ENCODE measurements at regions not wholly inside any gene's neighbourhood (a gene's known extent, or its start where the extent isn't known, plus 50 kb on each side); places are given as distances from the start of the nearest gene placed in this dataset.

DNA sequence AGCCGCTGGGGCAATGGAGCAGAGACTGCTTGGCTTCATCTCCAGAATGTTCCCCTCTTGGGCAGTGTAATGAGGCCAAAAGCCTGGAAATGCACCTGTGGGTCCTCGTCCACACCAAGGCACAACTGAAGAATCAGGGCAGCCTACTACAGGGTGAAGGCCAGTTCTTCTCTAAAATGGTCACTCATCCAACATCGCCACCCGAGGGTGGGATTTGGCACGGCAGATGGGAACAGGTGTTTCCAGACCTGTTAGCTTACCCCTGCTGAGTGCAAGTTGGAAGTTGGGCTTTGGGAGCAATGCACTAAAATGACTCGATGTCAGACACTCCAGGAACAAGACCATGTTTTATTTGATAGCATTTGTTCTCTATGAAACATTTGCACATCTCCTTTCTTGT lies 543.7 kb downstream of the NPHP4 start:
- TF ChIP-seq FOXP2 (optimal IDR thresholded peaks at IDR 0.05; ENCODE audit: borderline replicate concordance, extremely low read depth, extremely low read length, insufficient read depth) (no peak), SIN3A (IDR thresholded peaks at IDR 0.05; ENCODE audit: borderline replicate concordance, insufficient read depth, low read length) (no peak), TAF1 (IDR thresholded peaks at IDR 0.05; ENCODE audit: borderline replicate concordance, insufficient read depth, low read length) (no peak)
- TF ChIP-seq, protein P1, sequence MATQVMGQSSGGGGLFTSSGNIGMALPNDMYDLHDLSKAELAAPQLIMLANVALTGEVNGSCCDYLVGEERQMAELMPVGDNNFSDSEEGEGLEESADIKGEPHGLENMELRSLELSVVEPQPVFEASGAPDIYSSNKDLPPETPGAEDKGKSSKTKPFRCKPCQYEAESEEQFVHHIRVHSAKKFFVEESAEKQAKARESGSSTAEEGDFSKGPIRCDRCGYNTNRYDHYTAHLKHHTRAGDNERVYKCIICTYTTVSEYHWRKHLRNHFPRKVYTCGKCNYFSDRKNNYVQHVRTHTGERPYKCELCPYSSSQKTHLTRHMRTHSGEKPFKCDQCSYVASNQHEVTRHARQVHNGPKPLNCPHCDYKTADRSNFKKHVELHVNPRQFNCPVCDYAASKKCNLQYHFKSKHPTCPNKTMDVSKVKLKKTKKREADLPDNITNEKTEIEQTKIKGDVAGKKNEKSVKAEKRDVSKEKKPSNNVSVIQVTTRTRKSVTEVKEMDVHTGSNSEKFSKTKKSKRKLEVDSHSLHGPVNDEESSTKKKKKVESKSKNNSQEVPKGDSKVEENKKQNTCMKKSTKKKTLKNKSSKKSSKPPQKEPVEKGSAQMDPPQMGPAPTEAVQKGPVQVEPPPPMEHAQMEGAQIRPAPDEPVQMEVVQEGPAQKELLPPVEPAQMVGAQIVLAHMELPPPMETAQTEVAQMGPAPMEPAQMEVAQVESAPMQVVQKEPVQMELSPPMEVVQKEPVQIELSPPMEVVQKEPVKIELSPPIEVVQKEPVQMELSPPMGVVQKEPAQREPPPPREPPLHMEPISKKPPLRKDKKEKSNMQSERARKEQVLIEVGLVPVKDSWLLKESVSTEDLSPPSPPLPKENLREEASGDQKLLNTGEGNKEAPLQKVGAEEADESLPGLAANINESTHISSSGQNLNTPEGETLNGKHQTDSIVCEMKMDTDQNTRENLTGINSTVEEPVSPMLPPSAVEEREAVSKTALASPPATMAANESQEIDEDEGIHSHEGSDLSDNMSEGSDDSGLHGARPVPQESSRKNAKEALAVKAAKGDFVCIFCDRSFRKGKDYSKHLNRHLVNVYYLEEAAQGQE (IDR thresholded peaks at IDR 0.05; ENCODE audit: insufficient read depth in 1 of 2, low read depth in 2 of 2, low read length in 2 of 2) = no peak

DNA sequence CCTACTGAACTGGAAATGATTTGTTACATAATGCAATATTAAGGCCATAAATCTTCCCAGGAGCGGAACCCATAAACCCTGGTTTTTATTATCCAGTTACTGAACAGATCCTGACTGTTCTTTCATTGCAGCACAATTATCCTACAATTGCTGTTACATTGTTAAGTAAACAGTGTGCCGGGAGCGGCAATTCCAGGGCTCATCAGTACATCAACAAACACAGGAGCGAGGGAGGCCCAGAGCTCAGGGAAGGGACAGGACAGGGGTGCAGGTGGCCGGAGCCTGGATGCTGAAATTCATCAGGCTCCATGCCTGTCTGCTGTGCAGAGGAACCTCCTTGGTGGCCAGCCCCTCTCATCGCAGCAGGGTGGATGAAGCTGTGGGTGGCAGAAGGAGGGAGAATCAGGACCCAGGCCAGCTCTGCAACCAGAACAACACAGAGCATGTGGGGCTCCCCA lies 544.7 kb downstream of the NPHP4 start:
- TF ChIP-seq FOXP2 (optimal IDR thresholded peaks at IDR 0.05; ENCODE audit: borderline replicate concordance, extremely low read depth, extremely low read length, insufficient read depth) (no peak), SIN3A (IDR thresholded peaks at IDR 0.05; ENCODE audit: borderline replicate concordance, insufficient read depth, low read length) (no peak), TAF1 (IDR thresholded peaks at IDR 0.05; ENCODE audit: borderline replicate concordance, insufficient read depth, low read length) (no peak), POLR2AphosphoS5 (IDR thresholded peaks at IDR 0.05; ENCODE audit: low read depth, low read length) (no peak)
- TF ChIP-seq, protein P1 (IDR thresholded peaks at IDR 0.05; ENCODE audit: insufficient read depth in 1 of 2, low read depth in 2 of 2, low read length in 2 of 2) = no peak

DNA sequence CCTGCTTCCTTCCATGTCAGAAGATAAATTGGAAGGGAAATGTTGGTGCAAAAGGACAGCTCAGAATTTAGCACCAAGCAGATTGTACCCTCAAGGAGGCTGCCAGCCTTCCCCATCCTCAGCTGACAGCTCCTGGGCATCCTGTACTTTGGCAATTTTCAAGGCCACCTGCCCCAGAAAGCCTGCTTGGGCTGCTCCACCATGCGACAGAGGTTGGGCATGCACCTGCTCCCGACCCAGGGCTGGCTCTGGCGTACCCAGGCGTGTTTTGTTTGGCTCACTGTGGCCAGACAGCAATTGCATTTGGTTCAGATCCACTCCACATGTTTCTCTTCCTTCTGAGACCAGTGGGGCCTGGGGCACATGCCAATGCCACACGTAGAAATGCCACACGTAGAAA lies 547.8 kb downstream of the NPHP4 start:
- TF ChIP-seq POLR2AphosphoS5 (IDR thresholded peaks at IDR 0.05; ENCODE audit: low read depth, low read length) (no peak), FOXP2 (optimal IDR thresholded peaks at IDR 0.05; ENCODE audit: borderline replicate concordance, extremely low read depth, extremely low read length, insufficient read depth) (no peak), TAF1 (IDR thresholded peaks at IDR 0.05; ENCODE audit: borderline replicate concordance, insufficient read depth, low read length) (no peak), SIN3A (IDR thresholded peaks at IDR 0.05; ENCODE audit: borderline replicate concordance, insufficient read depth, low read length) (no peak)
- TF ChIP-seq, protein P1 (IDR thresholded peaks at IDR 0.05; ENCODE audit: insufficient read depth in 1 of 2, low read depth in 2 of 2, low read length in 2 of 2) = no peak

DNA sequence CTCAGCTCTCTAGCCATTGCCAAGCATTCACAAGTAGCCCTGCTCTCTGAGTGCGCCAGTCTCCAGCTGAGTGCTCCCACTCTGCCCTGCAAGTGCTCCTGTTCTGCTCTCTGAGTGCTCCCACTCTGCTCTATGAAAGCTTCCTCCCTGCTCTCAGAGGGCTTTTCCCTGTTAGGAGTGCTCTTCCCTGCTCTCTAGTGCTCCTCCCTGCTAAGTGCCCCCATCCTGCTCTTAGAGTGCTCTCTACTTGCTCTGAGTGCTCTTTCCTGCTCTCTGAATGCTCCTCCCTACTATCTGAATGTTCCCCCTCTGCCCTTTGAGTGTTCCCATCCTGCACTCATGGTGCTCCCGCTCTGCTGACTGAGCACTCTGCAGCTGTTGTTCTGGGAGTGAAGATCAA lies 555.4 kb downstream of the NPHP4 start:
- no peak for TF ChIP-seq TAF1 (IDR thresholded peaks at IDR 0.05; ENCODE audit: borderline replicate concordance, insufficient read depth, low read length)
- TF ChIP-seq SIN3A (IDR thresholded peaks at IDR 0.05; ENCODE audit: borderline replicate concordance, insufficient read depth, low read length) = no peak
- no peak for TF ChIP-seq POLR2AphosphoS5 (IDR thresholded peaks at IDR 0.05; ENCODE audit: low read depth, low read length)
- TF ChIP-seq, protein P1 (IDR thresholded peaks at IDR 0.05; ENCODE audit: insufficient read depth in 1 of 2, low read depth in 2 of 2, low read length in 2 of 2) = no peak
- TF ChIP-seq FOXP2 (optimal IDR thresholded peaks at IDR 0.05; ENCODE audit: borderline replicate concordance, extremely low read depth, extremely low read length, insufficient read depth) = no peak

DNA sequence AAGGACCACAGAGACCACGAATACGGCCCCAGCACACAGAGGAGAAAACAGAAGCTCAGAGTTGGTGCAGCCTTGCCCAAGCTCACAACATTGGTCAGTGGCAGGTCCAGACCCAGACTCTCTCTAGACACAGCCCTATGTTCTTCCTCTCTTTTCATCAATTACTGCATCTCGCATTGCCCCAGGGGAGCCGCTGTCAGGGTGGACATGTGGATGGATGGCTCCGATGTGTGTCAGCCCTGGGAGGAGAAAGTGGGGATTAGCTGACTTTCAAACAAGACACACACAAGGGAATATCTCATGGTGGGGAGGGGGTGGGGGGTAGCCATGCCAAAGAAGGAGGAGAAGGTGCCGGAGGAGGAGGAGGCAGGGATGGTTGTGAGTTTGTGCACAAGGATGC lies 556.8 kb downstream of the NPHP4 start:
- TF ChIP-seq SIN3A (IDR thresholded peaks at IDR 0.05; ENCODE audit: borderline replicate concordance, insufficient read depth, low read length) (no peak), TAF1 (IDR thresholded peaks at IDR 0.05; ENCODE audit: borderline replicate concordance, insufficient read depth, low read length) (no peak), POLR2AphosphoS5 (IDR thresholded peaks at IDR 0.05; ENCODE audit: low read depth, low read length) (no peak), FOXP2 (optimal IDR thresholded peaks at IDR 0.05; ENCODE audit: borderline replicate concordance, extremely low read depth, extremely low read length, insufficient read depth) (no peak)
- TF ChIP-seq, protein P1 (IDR thresholded peaks at IDR 0.05; ENCODE audit: insufficient read depth in 1 of 2, low read depth in 2 of 2, low read length in 2 of 2) = no peak

Measured in PFSK-1 (cell line).